GM23338 (cell line): ENCODE measurements at regions not wholly inside any gene's neighbourhood (a gene's known extent, or its start where the extent isn't known, plus 50 kb on each side); places are given as distances from the start of the nearest gene placed in this dataset.

Experiments used
- ATAC-seq: fragments of 200-7000 bp; cut with Tn5 transposase; 3 replicates; pipeline ENCODE4 v1.9.1; 2020
- DNase-seq: peaks from one replicate; pipeline ENCODE4 v3.0.0-alpha.2; 2015; ENCODE audit warnings: low spot score
- H2AFZ ChIP-seq: fragments of 200-600 bp; sonication (generic); 2 replicates; pipeline ENCODE4 v1.8.0; 2016; ENCODE audit warnings: antibody characterized with exemption, mild to moderate bottlenecking, moderate library complexity
- H3F3A ChIP-seq: fragments of 200-600 bp; sonication (generic); replicated peaks from 2 replicates; pipeline ENCODE4 v1.8.0; 2017; ENCODE audit warnings: antibody characterized with exemption, mixed run types, low read depth
- H3K27ac ChIP-seq: fragments of 200-600 bp; sonication (generic); 2 replicates; pipeline ENCODE4 v1.6.1; 2016; ENCODE audit warnings: low read depth
- H3K27me3 ChIP-seq: fragments of 200-600 bp; sonication (generic); 2 replicates; pipeline ENCODE4 v1.8.0; 2016; ENCODE audit warnings: mild to moderate bottlenecking, mixed run types, moderate library complexity; ENCODE audit not compliant: insufficient read depth
- H3K36me3 ChIP-seq: fragments of 200-600 bp; sonication (generic); 2 replicates; pipeline ENCODE4 v1.8.0; 2016; ENCODE audit warnings: mild to moderate bottlenecking; ENCODE audit not compliant: insufficient read depth
- H3K4me1 ChIP-seq: fragments of 200-600 bp; sonication (generic); 2 replicates; pipeline ENCODE4 v1.8.0; 2016; ENCODE audit warnings: mild to moderate bottlenecking, moderate library complexity; ENCODE audit not compliant: insufficient read depth
- H3K4me2 ChIP-seq: fragments of 200-600 bp; sonication (generic); 2 replicates; pipeline ENCODE4 v1.7.1; 2017; ENCODE audit warnings: mixed run types
- H3K4me3 ChIP-seq: fragments of 200-600 bp; sonication (generic); 2 replicates; pipeline ENCODE4 v1.6.1; 2016; ENCODE audit warnings: mixed run types
- H3K79me2 ChIP-seq: fragments of 200-600 bp; sonication (generic); replicated peaks from 2 replicates; pipeline ENCODE4 v1.8.0; 2017; ENCODE audit warnings: mild to moderate bottlenecking; ENCODE audit not compliant: insufficient read depth
- H3K9me2 ChIP-seq: fragments of 200-600 bp; sonication (generic); 2 replicates; pipeline ENCODE4 v1.8.0; 2017; ENCODE audit not compliant: insufficient read depth
- H4K20me1 ChIP-seq: fragments of 200-600 bp; sonication (generic); replicated peaks from 2 replicates; pipeline ENCODE4 v1.8.0; 2017; ENCODE audit warnings: mild to moderate bottlenecking; ENCODE audit not compliant: insufficient read depth
- H3K27ac Mint-ChIP-seq: 2 replicates; pipeline ENCODE4 v1.8.0; 2020; ENCODE audit warnings: inconsistent platforms, mild to moderate bottlenecking, moderate library complexity, mixed read lengths
- H3K27me3 Mint-ChIP-seq: 3 replicates; pipeline ENCODE4 v1.8.0; 2022; ENCODE audit warnings: low read depth, mild to moderate bottlenecking, moderate library complexity, mixed read lengths, inconsistent platforms; ENCODE audit not compliant: insufficient read depth, poor library complexity
- H3K36me3 Mint-ChIP-seq: 3 replicates; pipeline ENCODE4 v1.8.0; 2021; ENCODE audit warnings: low read depth, mild to moderate bottlenecking, inconsistent platforms, moderate library complexity, mixed read lengths
- H3K4me1 Mint-ChIP-seq: 3 replicates; pipeline ENCODE4 v1.8.0; 2020; ENCODE audit warnings: mild to moderate bottlenecking, inconsistent platforms, mixed read lengths
- H3K4me3 Mint-ChIP-seq: 3 replicates; pipeline ENCODE4 v1.8.0; 2021; ENCODE audit warnings: moderate library complexity, mild to moderate bottlenecking, inconsistent platforms, mixed read lengths
- H3K9me3 Mint-ChIP-seq: 3 replicates; pipeline ENCODE4 v1.8.0; 2020; ENCODE audit warnings: moderate library complexity, mild to moderate bottlenecking, inconsistent platforms, mixed read lengths
- CREB1 ChIP-seq: fragments of 250-450 bp; sonication (Bioruptor Pico); IDR thresholded peaks from 2 replicates; pipeline ENCODE4 v1.5.0; 2020; ENCODE audit warnings: low read depth, mild to moderate bottlenecking, moderate library complexity
- EZH2 ChIP-seq: fragments of 200-600 bp; sonication (generic); IDR thresholded peaks from one replicate; pipeline ENCODE4 v1.8.0; 2017; ENCODE audit warnings: antibody characterized with exemption, mild to moderate bottlenecking, low read depth; ENCODE audit not compliant: unreplicated experiment
- EZH2phosphoT487 ChIP-seq: fragments of 200-600 bp; sonication (generic); IDR thresholded peaks from one replicate; pipeline ENCODE4 v1.8.1; 2018; ENCODE audit warnings: antibody characterized with exemption; ENCODE audit not compliant: unreplicated experiment
- JUNB ChIP-seq: IDR thresholded peaks from one replicate; pipeline ENCODE4 v1.6.1; 2016; ENCODE audit warnings: antibody characterized with exemption; ENCODE audit not compliant: unreplicated experiment
- NANOG ChIP-seq: IDR thresholded peaks from 2 replicates; pipeline ENCODE4 v1.6.1; 2016; ENCODE audit warnings: antibody characterized with exemption, borderline replicate concordance
- POLR2AphosphoS5 ChIP-seq: IDR thresholded peaks from 2 replicates; pipeline ENCODE4 v1.6.1; 2016; ENCODE audit warnings: antibody characterized with exemption, low read depth
- STAT1 ChIP-seq: IDR thresholded peaks from one replicate; pipeline ENCODE4 v1.6.1; 2016; ENCODE audit warnings: antibody characterized with exemption; ENCODE audit not compliant: unreplicated experiment
- ZNF114 ChIP-seq: fragments of 250-450 bp; sonication (Bioruptor Pico); IDR thresholded peaks from 2 replicates; pipeline ENCODE4 v1.5.0; 2020; ENCODE audit warnings: mild to moderate bottlenecking, moderate library complexity
- ZNF331 ChIP-seq: fragments of 250-450 bp; sonication (Bioruptor Pico); IDR thresholded peaks from 2 replicates; pipeline ENCODE4 v1.5.0; 2020; ENCODE audit warnings: low read depth, mild to moderate bottlenecking, moderate library complexity
- TF ChIP-seq, protein P1 (sequence below): IDR thresholded peaks from one replicate; pipeline ENCODE4 v1.6.1; 2018; ENCODE audit warnings: antibody characterized with exemption; ENCODE audit not compliant: unreplicated experiment
- TF ChIP-seq, protein P2 (sequence below), 2 experiments: fragments of 200-600 bp in 1 of 2; sonication (generic) in 1 of 2; conservative IDR thresholded peaks; 2 replicates each; pipeline versions ENCODE4 v1.5.1 to v1.6.1; 2016 to 2017; ENCODE audit warnings: antibody characterized with exemption in 2 of 2, low read depth in 2 of 2, mild to moderate bottlenecking in 2 of 2, moderate library complexity in 1 of 2
- TF ChIP-seq, protein P3 (sequence below): fragments of 250-450 bp; sonication (Bioruptor Pico); IDR thresholded peaks from 2 replicates; pipeline ENCODE4 v1.5.0; 2020; ENCODE audit warnings: mild to moderate bottlenecking, moderate library complexity
- TF ChIP-seq, protein P4 (sequence below): IDR thresholded peaks from 2 replicates; pipeline ENCODE4 v1.6.1; 2016; ENCODE audit warnings: antibody characterized with exemption

DNA sequence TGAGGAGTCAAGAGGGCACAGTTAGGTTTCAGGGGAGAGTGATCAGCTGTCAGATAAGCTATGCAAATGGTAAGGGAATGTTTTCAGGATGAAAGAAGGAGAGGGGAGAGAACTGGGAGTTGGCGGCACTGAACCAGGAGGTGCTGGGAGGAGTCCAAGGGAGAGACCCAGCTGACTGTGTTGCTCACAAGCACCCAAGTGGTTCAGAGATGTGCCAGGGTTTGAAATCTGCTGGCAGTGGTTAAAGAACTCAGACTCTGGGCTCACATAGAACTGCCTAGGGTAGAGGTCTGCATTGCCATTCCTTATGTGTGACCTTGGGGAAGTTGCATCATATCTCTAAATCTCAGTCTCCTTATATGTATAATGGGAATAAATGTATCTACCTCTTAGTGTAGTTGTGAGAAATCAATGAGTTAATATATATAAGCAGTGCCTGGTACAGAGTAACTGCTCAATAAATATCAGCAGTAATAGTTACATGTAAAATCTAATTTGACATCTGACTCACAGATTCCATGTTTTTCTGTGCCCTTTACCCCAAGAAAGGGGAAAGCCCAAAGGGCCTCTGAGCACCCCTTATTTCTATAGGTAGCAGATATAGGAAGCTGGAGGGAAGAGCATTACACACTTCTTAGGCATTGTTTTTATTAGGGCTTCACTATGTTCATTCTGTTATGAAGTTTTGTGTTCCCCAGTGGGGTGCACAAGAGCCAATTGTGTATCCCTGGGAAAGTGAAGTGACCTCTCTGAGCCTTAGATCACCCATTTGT, 66.9 kb upstream of the SESN3 start:
- no peak overlapping the region for H3K27ac ChIP-seq
- Mint-ChIP-seq H3K4me3 (no peak overlapping the region), H3K9me3 (no peaks in the 10 kb centered on the region), H3K27me3 (peaks cover 12% of the 10 kb centered on the region), H3K36me3 (no peaks in the 10 kb centered on the region), H3K27ac (0 out of 2 replicates have a peak overlapping the region, but pooled peaks have one; percentile 8), H3K4me1 (peaks cover 62% of the 10 kb centered on the region)
- no peaks in the 10 kb centered on the region for H3K36me3 ChIP-seq
- no peaks in the 10 kb centered on the region for H3K27me3 ChIP-seq
- no peak for DNase-seq
- H3K79me2 ChIP-seq: no peaks in the 10 kb centered on the region
- no peaks in the 10 kb centered on the region for H3K9me2 ChIP-seq
- H3K4me2 ChIP-seq: no peak overlapping the region
- H3F3A ChIP-seq: no peaks in the 10 kb centered on the region
- H3K4me1 ChIP-seq: peaks cover 63% of the 10 kb centered on the region
- no peaks in the 10 kb centered on the region for H4K20me1 ChIP-seq
- no peak for TF ChIP-seq STAT1
- TF ChIP-seq, protein P1, sequence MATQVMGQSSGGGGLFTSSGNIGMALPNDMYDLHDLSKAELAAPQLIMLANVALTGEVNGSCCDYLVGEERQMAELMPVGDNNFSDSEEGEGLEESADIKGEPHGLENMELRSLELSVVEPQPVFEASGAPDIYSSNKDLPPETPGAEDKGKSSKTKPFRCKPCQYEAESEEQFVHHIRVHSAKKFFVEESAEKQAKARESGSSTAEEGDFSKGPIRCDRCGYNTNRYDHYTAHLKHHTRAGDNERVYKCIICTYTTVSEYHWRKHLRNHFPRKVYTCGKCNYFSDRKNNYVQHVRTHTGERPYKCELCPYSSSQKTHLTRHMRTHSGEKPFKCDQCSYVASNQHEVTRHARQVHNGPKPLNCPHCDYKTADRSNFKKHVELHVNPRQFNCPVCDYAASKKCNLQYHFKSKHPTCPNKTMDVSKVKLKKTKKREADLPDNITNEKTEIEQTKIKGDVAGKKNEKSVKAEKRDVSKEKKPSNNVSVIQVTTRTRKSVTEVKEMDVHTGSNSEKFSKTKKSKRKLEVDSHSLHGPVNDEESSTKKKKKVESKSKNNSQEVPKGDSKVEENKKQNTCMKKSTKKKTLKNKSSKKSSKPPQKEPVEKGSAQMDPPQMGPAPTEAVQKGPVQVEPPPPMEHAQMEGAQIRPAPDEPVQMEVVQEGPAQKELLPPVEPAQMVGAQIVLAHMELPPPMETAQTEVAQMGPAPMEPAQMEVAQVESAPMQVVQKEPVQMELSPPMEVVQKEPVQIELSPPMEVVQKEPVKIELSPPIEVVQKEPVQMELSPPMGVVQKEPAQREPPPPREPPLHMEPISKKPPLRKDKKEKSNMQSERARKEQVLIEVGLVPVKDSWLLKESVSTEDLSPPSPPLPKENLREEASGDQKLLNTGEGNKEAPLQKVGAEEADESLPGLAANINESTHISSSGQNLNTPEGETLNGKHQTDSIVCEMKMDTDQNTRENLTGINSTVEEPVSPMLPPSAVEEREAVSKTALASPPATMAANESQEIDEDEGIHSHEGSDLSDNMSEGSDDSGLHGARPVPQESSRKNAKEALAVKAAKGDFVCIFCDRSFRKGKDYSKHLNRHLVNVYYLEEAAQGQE: no peak
- TF ChIP-seq, protein P2, sequence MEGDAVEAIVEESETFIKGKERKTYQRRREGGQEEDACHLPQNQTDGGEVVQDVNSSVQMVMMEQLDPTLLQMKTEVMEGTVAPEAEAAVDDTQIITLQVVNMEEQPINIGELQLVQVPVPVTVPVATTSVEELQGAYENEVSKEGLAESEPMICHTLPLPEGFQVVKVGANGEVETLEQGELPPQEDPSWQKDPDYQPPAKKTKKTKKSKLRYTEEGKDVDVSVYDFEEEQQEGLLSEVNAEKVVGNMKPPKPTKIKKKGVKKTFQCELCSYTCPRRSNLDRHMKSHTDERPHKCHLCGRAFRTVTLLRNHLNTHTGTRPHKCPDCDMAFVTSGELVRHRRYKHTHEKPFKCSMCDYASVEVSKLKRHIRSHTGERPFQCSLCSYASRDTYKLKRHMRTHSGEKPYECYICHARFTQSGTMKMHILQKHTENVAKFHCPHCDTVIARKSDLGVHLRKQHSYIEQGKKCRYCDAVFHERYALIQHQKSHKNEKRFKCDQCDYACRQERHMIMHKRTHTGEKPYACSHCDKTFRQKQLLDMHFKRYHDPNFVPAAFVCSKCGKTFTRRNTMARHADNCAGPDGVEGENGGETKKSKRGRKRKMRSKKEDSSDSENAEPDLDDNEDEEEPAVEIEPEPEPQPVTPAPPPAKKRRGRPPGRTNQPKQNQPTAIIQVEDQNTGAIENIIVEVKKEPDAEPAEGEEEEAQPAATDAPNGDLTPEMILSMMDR (conservative IDR thresholded peaks at IDR 0.05; ENCODE audit: low read depth in 2 of 2): no peak
- TF ChIP-seq, protein P3, sequence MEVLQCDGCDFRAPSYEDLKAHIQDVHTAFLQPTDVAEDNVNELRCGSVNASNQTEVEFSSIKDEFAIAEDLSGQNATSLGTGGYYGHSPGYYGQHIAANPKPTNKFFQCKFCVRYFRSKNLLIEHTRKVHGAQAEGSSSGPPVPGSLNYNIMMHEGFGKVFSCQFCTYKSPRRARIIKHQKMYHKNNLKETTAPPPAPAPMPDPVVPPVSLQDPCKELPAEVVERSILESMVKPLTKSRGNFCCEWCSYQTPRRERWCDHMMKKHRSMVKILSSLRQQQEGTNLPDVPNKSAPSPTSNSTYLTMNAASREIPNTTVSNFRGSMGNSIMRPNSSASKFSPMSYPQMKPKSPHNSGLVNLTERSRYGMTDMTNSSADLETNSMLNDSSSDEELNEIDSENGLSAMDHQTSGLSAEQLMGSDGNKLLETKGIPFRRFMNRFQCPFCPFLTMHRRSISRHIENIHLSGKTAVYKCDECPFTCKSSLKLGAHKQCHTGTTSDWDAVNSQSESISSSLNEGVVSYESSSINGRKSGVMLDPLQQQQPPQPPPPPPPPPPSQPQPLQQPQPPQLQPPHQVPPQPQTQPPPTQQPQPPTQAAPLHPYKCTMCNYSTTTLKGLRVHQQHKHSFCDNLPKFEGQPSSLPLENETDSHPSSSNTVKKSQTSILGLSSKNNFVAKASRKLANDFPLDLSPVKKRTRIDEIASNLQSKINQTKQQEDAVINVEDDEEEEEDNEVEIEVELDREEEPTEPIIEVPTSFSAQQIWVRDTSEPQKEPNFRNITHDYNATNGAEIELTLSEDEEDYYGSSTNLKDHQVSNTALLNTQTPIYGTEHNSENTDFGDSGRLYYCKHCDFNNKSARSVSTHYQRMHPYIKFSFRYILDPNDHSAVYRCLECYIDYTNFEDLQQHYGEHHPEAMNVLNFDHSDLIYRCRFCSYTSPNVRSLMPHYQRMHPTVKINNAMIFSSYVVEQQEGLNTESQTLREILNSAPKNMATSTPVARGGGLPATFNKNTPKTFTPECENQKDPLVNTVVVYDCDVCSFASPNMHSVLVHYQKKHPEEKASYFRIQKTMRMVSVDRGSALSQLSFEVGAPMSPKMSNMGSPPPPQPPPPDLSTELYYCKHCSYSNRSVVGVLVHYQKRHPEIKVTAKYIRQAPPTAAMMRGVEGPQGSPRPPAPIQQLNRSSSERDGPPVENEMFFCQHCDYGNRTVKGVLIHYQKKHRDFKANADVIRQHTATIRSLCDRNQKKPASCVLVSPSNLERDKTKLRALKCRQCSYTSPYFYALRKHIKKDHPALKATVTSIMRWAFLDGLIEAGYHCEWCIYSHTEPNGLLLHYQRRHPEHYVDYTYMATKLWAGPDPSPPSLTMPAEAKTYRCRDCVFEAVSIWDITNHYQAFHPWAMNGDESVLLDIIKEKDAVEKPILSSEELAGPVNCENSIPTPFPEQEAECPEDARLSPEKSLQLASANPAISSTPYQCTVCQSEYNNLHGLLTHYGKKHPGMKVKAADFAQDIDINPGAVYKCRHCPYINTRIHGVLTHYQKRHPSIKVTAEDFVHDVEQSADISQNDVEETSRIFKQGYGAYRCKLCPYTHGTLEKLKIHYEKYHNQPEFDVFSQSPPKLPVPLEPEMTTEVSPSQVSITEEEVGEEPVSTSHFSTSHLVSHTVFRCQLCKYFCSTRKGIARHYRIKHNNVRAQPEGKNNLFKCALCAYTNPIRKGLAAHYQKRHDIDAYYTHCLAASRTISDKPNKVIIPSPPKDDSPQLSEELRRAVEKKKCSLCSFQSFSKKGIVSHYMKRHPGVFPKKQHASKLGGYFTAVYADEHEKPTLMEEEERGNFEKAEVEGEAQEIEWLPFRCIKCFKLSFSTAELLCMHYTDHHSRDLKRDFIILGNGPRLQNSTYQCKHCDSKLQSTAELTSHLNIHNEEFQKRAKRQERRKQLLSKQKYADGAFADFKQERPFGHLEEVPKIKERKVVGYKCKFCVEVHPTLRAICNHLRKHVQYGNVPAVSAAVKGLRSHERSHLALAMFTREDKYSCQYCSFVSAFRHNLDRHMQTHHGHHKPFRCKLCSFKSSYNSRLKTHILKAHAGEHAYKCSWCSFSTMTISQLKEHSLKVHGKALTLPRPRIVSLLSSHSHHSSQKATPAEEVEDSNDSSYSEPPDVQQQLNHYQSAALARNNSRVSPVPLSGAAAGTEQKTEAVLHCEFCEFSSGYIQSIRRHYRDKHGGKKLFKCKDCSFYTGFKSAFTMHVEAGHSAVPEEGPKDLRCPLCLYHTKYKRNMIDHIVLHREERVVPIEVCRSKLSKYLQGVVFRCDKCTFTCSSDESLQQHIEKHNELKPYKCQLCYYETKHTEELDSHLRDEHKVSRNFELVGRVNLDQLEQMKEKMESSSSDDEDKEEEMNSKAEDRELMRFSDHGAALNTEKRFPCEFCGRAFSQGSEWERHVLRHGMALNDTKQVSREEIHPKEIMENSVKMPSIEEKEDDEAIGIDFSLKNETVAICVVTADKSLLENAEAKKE: no peak
- no peak for TF ChIP-seq POLR2AphosphoS5
- TF ChIP-seq NANOG: no peak
- no peak for TF ChIP-seq EZH2phosphoT487
- TF ChIP-seq EZH2: no peak
- no peak for TF ChIP-seq CREB1 (CRISPR knock-in tag)
- TF ChIP-seq, protein P4, sequence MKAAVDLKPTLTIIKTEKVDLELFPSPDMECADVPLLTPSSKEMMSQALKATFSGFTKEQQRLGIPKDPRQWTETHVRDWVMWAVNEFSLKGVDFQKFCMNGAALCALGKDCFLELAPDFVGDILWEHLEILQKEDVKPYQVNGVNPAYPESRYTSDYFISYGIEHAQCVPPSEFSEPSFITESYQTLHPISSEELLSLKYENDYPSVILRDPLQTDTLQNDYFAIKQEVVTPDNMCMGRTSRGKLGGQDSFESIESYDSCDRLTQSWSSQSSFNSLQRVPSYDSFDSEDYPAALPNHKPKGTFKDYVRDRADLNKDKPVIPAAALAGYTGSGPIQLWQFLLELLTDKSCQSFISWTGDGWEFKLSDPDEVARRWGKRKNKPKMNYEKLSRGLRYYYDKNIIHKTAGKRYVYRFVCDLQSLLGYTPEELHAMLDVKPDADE: no peak
- no peak for TF ChIP-seq ZNF331
- TF ChIP-seq ZNF114 (CRISPR knock-in tag): no peak
- TF ChIP-seq JUNB: no peak
- H2AFZ ChIP-seq: peak overlapping the region; percentile 4; the same call in 1 of the 2 replicates
- no peak overlapping the region for H3K4me3 ChIP-seq
- ATAC-seq: no peak
